Right cardiac atrium (tissue), 5 donors: ENCODE measurements at regions not wholly inside any gene's neighbourhood (a gene's known extent, or its start where the extent isn't known, plus 50 kb on each side); places are given as distances from the start of the nearest gene placed in this dataset.
"Not testable (repeated sequence)": the region's sequence is repeated elsewhere in the genome, so short reads cannot be mapped to it uniquely, and the experiment has no call there.

Source experiments
- ATAC-seq, 2 donors: fragments of 200-7000 bp; cut with Tn5 transposase; one replicate each; pipeline versions ENCODE4 v1.8.0 to v1.9.1; 2020; ENCODE audit warnings: moderate library complexity in 2 of 2, mild to moderate bottlenecking in 1 of 2
- DNase-seq, 3 donors: peaks; one replicate each; pipeline ENCODE4 v3.0.0-alpha.2; 2020
- H3K27ac ChIP-seq: one replicate; pipeline ENCODE4 v1.5.1; 2013; ENCODE audit warnings: mild to moderate bottlenecking, low read length, control low read depth, moderate library complexity
- H3K27me3 ChIP-seq: one replicate; pipeline ENCODE4 v1.6.1; 2013; ENCODE audit not compliant: control insufficient read depth, insufficient read depth
- H3K4me1 ChIP-seq: one replicate; pipeline ENCODE4 v1.6.1; 2013; ENCODE audit warnings: low read length; ENCODE audit not compliant: control insufficient read depth, insufficient read depth
- H3K4me3 ChIP-seq: one replicate; pipeline ENCODE4 v1.5.1; 2013; ENCODE audit warnings: low read length, control low read depth
- H3K9me3 ChIP-seq: one replicate; pipeline ENCODE4 v1.6.1; 2013; ENCODE audit warnings: low read length; ENCODE audit not compliant: control insufficient read depth
- WGBS: extraction: QIAGEN DNeasy Blood & Tissue Kit; methylation state at CpG from one replicate; pipeline ENCODE4 v1.1.7; 2013; 5-methylcytosine and 5-hydroxymethylcytosine counted together
- intact Hi-C, 4 donors: fragments of 100-400 bp; cut with DNase I; formaldehyde crosslinking; loops; one replicate each; pipeline versions ENCODE4 v1.11.0 to v1.14.0; 2022 to 2023
- donor health status: healthy with polysubstance abuse.
- donor health status: DM: no; HTN: yes; CAD: no.
- donor health status: DM: no; HTN: no; CAD: no.
- donor health status: DM: no; HTN: yes; CAD: no; lungs with severe emphysema.
- donor health status: DM: yes; HTN: yes; CAD: no.

DNA sequence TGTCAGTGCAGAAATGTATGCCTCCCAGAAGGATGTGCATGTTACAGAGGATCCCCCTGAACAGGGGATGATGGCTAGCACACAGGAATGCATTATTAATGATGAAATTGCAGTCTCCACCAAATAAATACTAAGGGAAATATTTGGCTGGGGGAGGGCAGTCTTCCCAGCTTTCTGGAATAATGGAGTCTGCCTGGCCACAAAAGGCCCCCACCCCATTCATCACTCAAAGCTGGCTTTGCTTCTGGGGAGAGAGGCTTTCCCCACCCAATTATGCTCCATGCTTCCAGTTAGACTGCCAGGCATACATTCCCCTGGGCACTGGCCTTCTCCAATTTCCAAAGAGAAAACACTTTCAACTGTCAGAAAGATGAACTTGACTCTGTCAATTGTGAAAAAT lies 302.7 kb downstream of the SIPA1L2 start:
- DNase-seq (no peak), ATAC-seq (no peak)
- Histone ChIP-seq H3K27ac (no peak overlapping the region), H3K4me3 (no peak overlapping the region), H3K27me3 (no peaks in the 10 kb centered on the region), H3K4me1 (peaks cover 3% of the 10 kb centered on the region), H3K9me3 (no peaks in the 10 kb centered on the region)
- intact Hi-C loops: loop anchor here in 1 of 4 donors (10.0 kb wide), 1 partner anchor 298 kb away; no protein-coding TSS in a partner anchor

DNA sequence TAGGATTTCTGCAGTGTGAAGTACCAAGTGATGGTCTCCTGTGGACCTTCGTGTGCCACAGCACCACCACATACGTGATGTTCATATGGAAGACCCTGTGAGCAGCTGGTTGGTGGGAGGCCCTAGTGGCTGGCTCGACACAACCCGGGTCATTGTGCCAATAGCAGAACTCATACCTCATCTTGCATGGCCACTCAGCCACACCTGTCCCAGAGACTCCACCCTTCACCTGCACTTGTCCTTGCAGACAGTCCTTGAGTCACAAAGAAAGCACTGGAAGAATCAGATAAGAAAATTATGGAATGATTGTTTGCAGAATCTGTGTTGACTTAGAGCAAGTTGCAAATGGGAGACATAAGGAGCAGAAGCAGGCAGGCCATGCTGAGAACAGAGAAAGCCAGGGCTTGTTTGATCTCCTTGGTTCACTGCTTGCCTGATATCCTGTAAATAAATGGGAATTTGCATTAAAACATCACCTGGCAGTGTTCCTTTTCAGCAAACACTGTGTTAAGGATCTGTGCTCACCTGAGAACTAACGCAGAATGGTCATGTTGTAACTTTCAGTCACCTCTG lies 307.7 kb downstream of the SIPA1L2 start:
- 96% methylated on average over 5 of the region's 5 CpGs for whole genome bisulfite sequencing
- intact Hi-C loops: loop anchor here in 1 of 4 donors (10.0 kb wide), 1 partner anchor 303 kb away; no protein-coding TSS in a partner anchor
- DNase-seq: no peak
- Histone ChIP-seq H3K27me3 (no peaks in the 10 kb centered on the region), H3K4me3 (no peak overlapping the region), H3K27ac (no peak overlapping the region), H3K4me1 (no peaks in the 10 kb centered on the region), H3K9me3 (no peaks in the 10 kb centered on the region)
- no peak for ATAC-seq

DNA sequence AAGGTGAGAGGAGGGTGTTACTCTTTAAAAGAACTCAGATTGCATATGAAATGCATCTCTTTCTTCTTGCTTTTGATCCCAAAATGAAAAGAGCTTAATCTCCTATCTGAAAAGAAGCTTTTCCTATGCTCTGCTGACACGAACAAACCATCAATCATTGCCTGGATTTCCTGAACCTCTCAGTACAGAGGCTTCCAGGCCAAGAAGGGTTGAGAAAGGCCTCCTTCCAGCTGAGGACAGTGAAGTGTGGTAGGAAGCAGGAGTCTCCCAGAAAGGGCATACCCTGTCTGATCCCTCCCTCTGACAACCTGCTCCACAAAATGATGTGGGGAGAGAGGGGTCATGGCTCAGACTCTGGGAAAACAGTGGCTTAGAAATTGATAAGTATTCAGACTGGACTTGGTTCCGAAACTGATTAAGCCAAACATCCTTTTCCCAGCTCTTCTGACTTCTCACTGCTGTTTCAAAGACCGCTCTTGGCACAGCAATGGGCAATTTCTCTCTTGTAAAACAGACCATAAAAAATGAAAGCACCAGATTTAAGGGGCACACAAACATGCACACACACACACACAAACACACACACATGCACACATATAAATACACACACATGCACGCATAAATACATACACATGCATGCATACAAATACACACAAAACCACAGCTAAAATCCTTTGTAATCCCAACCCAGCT lies 310.3 kb downstream of the SIPA1L2 start:
- DNase-seq (no peak), ATAC-seq (peak; percentile 53 to 54)
- intact Hi-C loops: loop anchor here in 2 of 4 donors (10.0 kb wide), 2 partner anchors 305 to 455 kb away; no protein-coding TSS in a partner anchor
- Histone ChIP-seq H3K27me3 (no peaks in the 10 kb centered on the region), H3K27ac (peak overlapping the region; percentile 96), H3K4me3 (no peak overlapping the region), H3K4me1 (no peaks in the 10 kb centered on the region), H3K9me3 (no peaks in the 10 kb centered on the region)
- WGBS: 64% methylated on average over 4 of the region's 4 CpGs

DNA sequence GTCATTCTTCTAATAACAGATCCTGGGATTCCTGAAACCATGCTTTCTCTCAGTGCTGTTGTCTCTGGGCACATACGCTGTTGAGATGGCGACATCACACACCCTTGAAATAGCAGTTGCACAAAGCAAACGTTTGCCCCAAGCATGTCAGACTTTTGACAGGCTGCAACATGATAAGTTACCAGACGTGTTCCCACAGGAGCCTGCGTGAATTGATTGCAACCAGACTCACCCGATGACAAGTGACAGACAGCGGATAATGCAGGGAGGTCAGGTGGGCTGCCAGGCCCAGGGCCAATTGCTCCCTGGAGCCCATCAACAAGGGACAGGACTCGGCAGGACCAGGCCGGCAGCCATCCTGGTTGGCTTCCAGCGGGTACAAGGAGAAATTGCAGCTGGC lies 310.9 kb downstream of the SIPA1L2 start:
- peak overlapping the region; percentile 96 for H3K27ac ChIP-seq
- peak; percentile 78 to 93 (median 90) for DNase-seq
- H3K4me3 ChIP-seq: no peak overlapping the region
- H3K9me3 ChIP-seq: no peaks in the 10 kb centered on the region
- no peaks in the 10 kb centered on the region for H3K27me3 ChIP-seq
- intact Hi-C loops: loop anchor here in 1 of 4 donors (10.0 kb wide), 1 partner anchor 454 kb away; no protein-coding TSS in a partner anchor
- 57% methylated on average over 10 of the region's 10 CpGs for WGBS
- H3K4me1 ChIP-seq: no peaks in the 10 kb centered on the region
- peak; percentile 93 for ATAC-seq

DNA sequence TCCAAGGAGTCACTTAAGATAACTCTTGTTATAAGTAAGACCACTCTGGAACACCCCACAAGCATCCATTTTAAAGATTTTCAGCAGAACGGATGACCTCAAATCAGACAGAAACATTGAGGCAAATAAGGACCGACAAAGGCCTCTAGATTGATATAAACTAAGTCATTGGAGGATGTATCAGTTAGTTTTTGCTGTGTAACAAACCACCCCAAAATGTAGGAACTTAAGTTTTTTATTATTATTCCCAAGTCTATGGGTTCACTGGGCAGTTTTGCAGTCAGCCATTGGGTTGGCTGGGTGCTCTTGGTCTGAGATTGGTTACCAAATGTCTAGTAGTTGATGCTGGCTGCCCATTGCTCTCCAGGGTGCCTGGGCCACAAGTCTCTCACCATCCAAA lies 311.8 kb downstream of the SIPA1L2 start:
- Histone ChIP-seq H3K9me3 (no peaks in the 10 kb centered on the region), H3K4me3 (no peak overlapping the region), H3K27ac (peak overlapping the region; percentile 34), H3K4me1 (no peaks in the 10 kb centered on the region), H3K27me3 (no peaks in the 10 kb centered on the region)
- no peak for DNase-seq
- WGBS: over 99% methylated on average over 2 of the region's 2 CpGs
- no peak for ATAC-seq
- intact Hi-C loops: loop anchor here in 1 of 4 donors (10.0 kb wide), 1 partner anchor 453 kb away; no protein-coding TSS in a partner anchor

DNA sequence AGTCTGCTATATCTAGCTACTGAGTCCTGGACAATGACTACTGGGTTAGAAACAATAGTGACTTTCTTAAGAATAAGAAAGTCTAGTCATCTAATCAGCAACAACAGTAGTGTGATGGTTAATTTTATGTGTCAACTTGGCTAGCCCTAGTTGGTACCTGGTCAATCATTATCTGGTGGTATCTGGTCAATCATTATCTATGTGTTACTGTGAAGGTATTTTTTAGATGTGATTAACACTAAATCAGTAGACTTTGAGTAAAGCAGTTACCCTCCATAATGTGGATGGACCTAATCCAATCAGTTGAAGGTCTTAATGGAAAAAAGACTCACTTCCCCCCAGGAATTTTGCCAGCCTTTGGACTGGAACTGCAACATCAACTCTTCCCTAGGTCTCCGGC lies 312.6 kb downstream of the SIPA1L2 start:
- no peak for ATAC-seq
- WGBS: 93% methylated on average over 1 of the region's 1 CpG
- Histone ChIP-seq H3K27ac (no peak overlapping the region), H3K9me3 (no peaks in the 10 kb centered on the region), H3K4me3 (no peak overlapping the region), H3K27me3 (no peaks in the 10 kb centered on the region), H3K4me1 (no peaks in the 10 kb centered on the region)
- no peak for DNase-seq
- intact Hi-C loops: loop anchor here in 1 of 4 donors (10.0 kb wide), 1 partner anchor 453 kb away; no protein-coding TSS in a partner anchor

GRCh38 chr1:232316864-232317263 lies 313.1 kb downstream of the SIPA1L2 start:
- DNase-seq (no peak), ATAC-seq (no peak)
- Histone ChIP-seq H3K4me1 (no peaks in the 10 kb centered on the region), H3K4me3 (no peak overlapping the region), H3K27ac (no peak overlapping the region), H3K9me3 (no peaks in the 10 kb centered on the region), H3K27me3 (no peaks in the 10 kb centered on the region)
- intact Hi-C loops: loop anchor here in 1 of 4 donors (10.0 kb wide), 1 partner anchor 452 kb away; no protein-coding TSS in a partner anchor

GRCh38 chr1:232313876-232314275 lies 316.1 kb downstream of the SIPA1L2 start:
- not testable (repeated sequence) for H3K9me3 ChIP-seq, H3K4me1 ChIP-seq, H3K27me3 ChIP-seq, DNase-seq, ATAC-seq, H3K4me3 ChIP-seq, H3K27ac ChIP-seq
- 96% methylated on average over 15 of the region's 15 CpGs for WGBS
- intact Hi-C loops: loop anchor here in 1 of 4 donors (10.0 kb wide), 1 partner anchor 449 kb away; no protein-coding TSS in a partner anchor

GRCh38 chr1:232310541-232310940 lies 319.4 kb downstream of the SIPA1L2 start:
- Histone ChIP-seq H3K4me3 (no peak overlapping the region), H3K27me3 (no peaks in the 10 kb centered on the region), H3K27ac (no peak overlapping the region), H3K4me1 (peaks cover 3% of the 10 kb centered on the region), H3K9me3 (no peaks in the 10 kb centered on the region)
- WGBS: 73% methylated on average over 5 of the region's 5 CpGs
- DNase-seq (no peak), ATAC-seq (no peak)
- intact Hi-C loops: loop anchor here in 1 of 4 donors (10.0 kb wide), 1 partner anchor 446 kb away; no protein-coding TSS in a partner anchor

- no peak overlapping the region for H3K4me3 ChIP-seq
- no peaks in the 10 kb centered on the region for H3K27me3 ChIP-seq
- ATAC-seq: no peak
- intact Hi-C loops: loop anchor here in 2 of 4 donors (10.0 kb wide), 1 partner anchor 444 kb away; no protein-coding TSS in a partner anchor
- DNase-seq: no peak
- H3K27ac ChIP-seq: no peak overlapping the region
- 58% methylated on average over 3 of the region's 3 CpGs for WGBS
- no peaks in the 10 kb centered on the region for H3K9me3 ChIP-seq
- peaks cover 3% of the 10 kb centered on the region for H3K4me1 ChIP-seq
These were observed 321.3 kb downstream of the SIPA1L2 start for GRCh38 chr1:232308616-232309015.
